Mucosa of descending colon (tissue), 3 donors: ENCODE measurements at regions not wholly inside any gene's neighbourhood (a gene's known extent, or its start where the extent isn't known, plus 50 kb on each side); places are given as distances from the start of the nearest gene placed in this dataset.
"Not testable (repeated sequence)": the region's sequence is repeated elsewhere in the genome, so short reads cannot be mapped to it uniquely, and the experiment has no call there.

ENCODE experiments used
- ATAC-seq: fragments of 200-7000 bp; cut with Tn5 transposase; one replicate; pipeline ENCODE4 v1.9.1; 2020; ENCODE audit warnings: mild to moderate bottlenecking, moderate library complexity
- DNase-seq, 3 donors: peaks; one replicate each; pipeline ENCODE4 v3.0.0-alpha.2; 2020
- H3K36me3 ChIP-seq: fragments of 200-600 bp; one replicate; pipeline ENCODE4 v1.8.0; 2021; ENCODE audit warnings: low read depth, mild to moderate bottlenecking
- H3K4me1 ChIP-seq: fragments of 200-600 bp; one replicate; pipeline ENCODE4 v1.8.0; 2021; ENCODE audit warnings: low read depth, mild to moderate bottlenecking
- H3K4me3 ChIP-seq: fragments of 200-600 bp; one replicate; pipeline ENCODE4 v1.8.0; 2021; ENCODE audit warnings: mild to moderate bottlenecking
- H3K9me3 ChIP-seq: fragments of 200-600 bp; one replicate; pipeline ENCODE4 v1.8.0; 2021; ENCODE audit warnings: mild to moderate bottlenecking
- intact Hi-C, 2 donors: fragments of 100-400 bp; cut with DNase I in 1 of 2; cut with micrococcal nuclease in 1 of 2; formaldehyde crosslinking; loops; one replicate each; pipeline versions ENCODE4 v1.11.0 to v1.11.1; 2022; cut with DNase I, micrococcal nuclease
- TF ChIP-seq, protein P1 (sequence below): fragments of 200-600 bp; IDR thresholded peaks from one replicate; pipeline ENCODE4 v1.8.0; 2022; ENCODE audit warnings: antibody characterized with exemption, mild to moderate bottlenecking
- donor health status: DM: no; HTN: no; CAD: no; lungs with moderate emphysema.
- donor health status: DM: no; HTN: no; CAD: no.
- donor health status: DM: no; HTN: yes; CAD: no.

DNA sequence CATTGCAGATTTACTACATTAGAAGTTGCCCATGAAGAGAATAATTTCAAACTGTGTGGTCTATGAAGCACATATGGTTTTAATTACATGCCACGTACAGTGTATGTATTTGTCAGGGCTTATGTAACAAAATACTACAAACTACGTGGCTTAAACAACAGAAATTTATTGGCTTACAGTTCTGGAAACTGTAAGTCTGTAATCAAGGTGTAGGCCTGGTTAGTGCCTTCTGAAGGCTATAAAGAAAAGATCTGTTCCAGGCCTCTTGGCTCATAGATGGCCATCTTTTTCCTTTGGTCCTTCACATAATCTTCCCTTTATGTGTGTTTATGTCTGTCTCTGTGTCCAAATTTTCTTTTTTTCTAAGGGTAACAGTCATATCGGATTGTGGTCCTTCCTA lies 1160.2 kb downstream of the FAM133A start:
- TF ChIP-seq, protein P1, sequence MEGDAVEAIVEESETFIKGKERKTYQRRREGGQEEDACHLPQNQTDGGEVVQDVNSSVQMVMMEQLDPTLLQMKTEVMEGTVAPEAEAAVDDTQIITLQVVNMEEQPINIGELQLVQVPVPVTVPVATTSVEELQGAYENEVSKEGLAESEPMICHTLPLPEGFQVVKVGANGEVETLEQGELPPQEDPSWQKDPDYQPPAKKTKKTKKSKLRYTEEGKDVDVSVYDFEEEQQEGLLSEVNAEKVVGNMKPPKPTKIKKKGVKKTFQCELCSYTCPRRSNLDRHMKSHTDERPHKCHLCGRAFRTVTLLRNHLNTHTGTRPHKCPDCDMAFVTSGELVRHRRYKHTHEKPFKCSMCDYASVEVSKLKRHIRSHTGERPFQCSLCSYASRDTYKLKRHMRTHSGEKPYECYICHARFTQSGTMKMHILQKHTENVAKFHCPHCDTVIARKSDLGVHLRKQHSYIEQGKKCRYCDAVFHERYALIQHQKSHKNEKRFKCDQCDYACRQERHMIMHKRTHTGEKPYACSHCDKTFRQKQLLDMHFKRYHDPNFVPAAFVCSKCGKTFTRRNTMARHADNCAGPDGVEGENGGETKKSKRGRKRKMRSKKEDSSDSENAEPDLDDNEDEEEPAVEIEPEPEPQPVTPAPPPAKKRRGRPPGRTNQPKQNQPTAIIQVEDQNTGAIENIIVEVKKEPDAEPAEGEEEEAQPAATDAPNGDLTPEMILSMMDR = no peak
- intact Hi-C loops = no loop called here
- no peak for ATAC-seq

DNA sequence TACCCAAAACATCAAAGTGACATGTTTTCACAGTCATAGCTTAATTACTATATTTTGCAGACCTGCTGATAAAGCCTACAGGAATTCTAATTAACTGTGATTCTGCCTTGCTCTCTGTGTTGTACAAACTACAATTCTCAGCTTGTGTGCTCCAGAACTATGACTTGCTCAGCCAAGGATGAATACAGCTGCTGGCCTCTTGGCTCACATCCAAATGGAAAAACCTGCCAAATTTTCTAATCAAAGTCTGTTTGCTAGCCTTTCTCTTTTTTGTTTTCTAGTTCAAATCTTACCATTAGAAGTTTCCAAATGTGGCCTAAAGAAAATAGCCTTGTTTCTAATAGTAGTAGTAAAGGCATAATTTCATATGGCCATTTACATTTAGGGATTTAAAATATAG lies 1176.8 kb downstream of the FAM133A start:
- DNase-seq (no peak), ATAC-seq (no peak)
- H3K4me1 ChIP-seq = no peaks in the 10 kb centered on the region
- H3K4me3 ChIP-seq = no peak overlapping the region
- intact Hi-C loops = no loop called here
- no peaks in the 10 kb centered on the region for H3K36me3 ChIP-seq
- TF ChIP-seq, protein P1 = no peak
- H3K9me3 ChIP-seq = peaks cover 3% of the 10 kb centered on the region

More for the DNA sequence above, 1160.2 kb downstream of the FAM133A start:
- Histone ChIP-seq H3K36me3 (no peaks in the 10 kb centered on the region), H3K4me3 (no peak overlapping the region), H3K9me3 (no peaks in the 10 kb centered on the region), H3K4me1 (no peaks in the 10 kb centered on the region)
- no peak for DNase-seq

DNA sequence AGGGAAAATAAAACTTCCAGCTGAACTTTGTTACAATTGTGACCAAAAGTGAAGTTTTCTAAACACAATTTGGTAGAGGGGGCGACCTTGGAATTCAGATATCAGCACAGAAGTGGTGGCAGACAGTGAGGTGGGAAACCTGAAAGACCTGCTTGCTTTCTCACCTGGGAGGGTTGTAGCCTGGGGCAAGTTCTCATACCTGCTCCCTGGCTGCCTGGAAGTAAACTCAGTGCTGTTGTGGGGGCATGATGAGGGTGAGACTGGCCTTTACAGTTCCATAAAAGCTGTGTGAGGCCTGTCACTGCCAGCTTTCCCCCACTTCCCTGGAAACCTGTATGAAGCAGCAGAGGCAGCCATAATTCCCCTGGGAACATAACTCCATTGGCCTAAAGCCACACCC lies 1180.2 kb downstream of the FAM133A start:
- TF ChIP-seq, protein P1 = no peak
- H3K4me1 ChIP-seq = no peaks in the 10 kb centered on the region
- no peaks in the 10 kb centered on the region for H3K36me3 ChIP-seq
- peaks cover 3% of the 10 kb centered on the region for H3K9me3 ChIP-seq
- intact Hi-C loops = no loop called here
- ATAC-seq (no peak), DNase-seq (no peak)
- no peak overlapping the region for H3K4me3 ChIP-seq

DNA sequence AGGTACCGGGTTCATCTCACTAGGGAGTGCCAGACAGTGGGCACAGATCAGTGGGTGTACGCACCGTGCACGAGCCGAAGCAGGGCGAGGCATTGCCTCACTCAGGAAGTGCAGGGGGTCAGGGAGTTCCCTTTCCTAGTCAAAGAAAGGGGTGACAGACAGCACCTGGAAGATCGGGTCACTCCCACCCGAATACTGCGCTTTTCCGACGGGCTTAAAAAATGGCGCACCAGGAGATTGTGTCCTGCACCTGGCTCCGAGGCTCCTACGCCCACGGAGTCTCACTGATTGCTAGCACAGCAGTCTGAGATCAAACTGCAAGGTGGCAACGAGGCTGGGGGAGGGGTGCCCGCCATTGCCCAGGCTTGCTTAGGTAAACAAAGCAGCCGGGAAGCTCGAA lies 1188.5 kb downstream of the FAM133A start:
- intact Hi-C loops, ATAC-seq, H3K36me3 ChIP-seq, H3K4me3 ChIP-seq, H3K9me3 ChIP-seq, DNase-seq, H3K4me1 ChIP-seq: not testable (repeated sequence)

DNA sequence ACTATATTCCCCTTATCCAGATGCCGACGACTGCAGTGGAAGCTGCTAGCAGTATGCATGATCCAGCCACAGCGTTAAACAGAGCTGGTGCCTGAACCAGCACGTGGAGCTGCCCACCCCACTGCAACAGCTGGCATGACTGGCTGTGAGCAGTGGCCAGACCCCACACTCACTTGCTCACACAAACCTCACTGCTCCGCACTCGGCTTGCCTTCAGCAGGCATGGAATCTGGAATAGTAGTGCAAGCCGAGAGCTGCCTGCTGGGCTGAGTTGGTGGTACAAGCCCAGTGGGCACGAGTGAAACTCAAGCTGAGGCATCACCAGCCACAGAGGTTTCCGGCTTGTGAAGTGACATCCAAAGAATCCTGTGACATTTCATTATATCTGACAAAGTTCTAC lies 1197.6 kb downstream of the FAM133A start:
- no peak for ATAC-seq
- Histone ChIP-seq H3K9me3 (peaks cover 2% of the 10 kb centered on the region), H3K4me3 (no peak overlapping the region), H3K36me3 (no peaks in the 10 kb centered on the region), H3K4me1 (no peaks in the 10 kb centered on the region)
- DNase-seq = no peak
- TF ChIP-seq, protein P1 = no peak
- intact Hi-C loops = no loop called here

DNA sequence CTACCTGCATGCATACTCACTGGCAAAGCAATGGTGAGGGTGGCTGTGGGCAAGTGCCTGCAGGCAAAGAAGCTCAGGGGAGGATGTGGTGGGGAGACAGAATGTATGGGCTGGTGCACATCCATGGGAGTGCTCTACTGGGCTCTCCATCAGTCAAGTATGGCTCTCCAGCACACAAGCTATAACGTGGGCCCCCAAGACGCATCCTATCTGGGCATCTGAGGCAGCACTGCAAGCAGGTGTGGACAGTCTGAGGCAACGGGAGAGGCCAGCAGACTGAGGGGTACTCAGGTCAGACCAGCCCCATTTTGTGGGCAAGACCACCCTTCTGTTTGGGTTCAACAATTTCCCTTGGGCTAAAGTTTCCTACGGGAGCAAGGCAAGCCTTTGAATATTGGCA lies 1227.8 kb downstream of the FAM133A start:
- no peak for DNase-seq
- Histone ChIP-seq H3K4me3 (no peak overlapping the region), H3K36me3 (no peaks in the 10 kb centered on the region), H3K4me1 (no peaks in the 10 kb centered on the region), H3K9me3 (peaks cover 5% of the 10 kb centered on the region)
- intact Hi-C loops = no loop called here
- TF ChIP-seq, protein P1 = no peak
- ATAC-seq = no peak
